Lower leg skin (tissue), 3 donors: ENCODE measurements at regions not wholly inside any gene's neighbourhood (a gene's known extent, or its start where the extent isn't known, plus 50 kb on each side); places are given as distances from the start of the nearest gene placed in this dataset.

ENCODE experiments used
- CTCF ChIP-seq, 3 donors: fragments of 450-650 bp; IDR thresholded peaks; one replicate each; pipeline ENCODE4 v1.5.1; 2016; ENCODE audit warnings: antibody characterized with exemption in 3 of 3, mild to moderate bottlenecking in 3 of 3, moderate library complexity in 2 of 3
- POLR2A ChIP-seq, 2 donors: fragments of 450-650 bp; IDR thresholded peaks; one replicate each; pipeline ENCODE4 v1.6.1; 2016 to 2017; ENCODE audit warnings: antibody characterized with exemption in 2 of 2, mild to moderate bottlenecking in 1 of 2, moderate library complexity in 1 of 2

- TF ChIP-seq CTCF (IDR thresholded peaks at IDR 0.05) (no peak), POLR2A (IDR thresholded peaks at IDR 0.05) (no peak)
Observed at GRCh38 chr1:2913091-2913490, 108.2 kb upstream of the ACTRT2 start.
